Neural progenitor cell (in vitro differentiated cells): ENCODE measurements at regions not wholly inside any gene's neighbourhood (a gene's known extent, or its start where the extent isn't known, plus 50 kb on each side); places are given as distances from the start of the nearest gene placed in this dataset.

Source experiments
- EZH2 ChIP-seq: fragments of 200-600 bp; sonication (generic); IDR thresholded peaks from 2 replicates; pipeline ENCODE4 v1.6.1; 2017; ENCODE audit warnings: antibody characterized with exemption, mild to moderate bottlenecking, moderate library complexity
- EZH2phosphoT487 ChIP-seq: fragments of 200-600 bp; sonication (generic); IDR thresholded peaks from 2 replicates; pipeline ENCODE4 v1.6.1; 2017; ENCODE audit warnings: antibody characterized with exemption
- TF ChIP-seq, protein P1 (sequence below): fragments of 200-600 bp; sonication (generic); IDR thresholded peaks from 2 replicates; pipeline ENCODE4 v1.5.1; 2017; ENCODE audit warnings: antibody characterized with exemption, mild to moderate bottlenecking

DNA sequence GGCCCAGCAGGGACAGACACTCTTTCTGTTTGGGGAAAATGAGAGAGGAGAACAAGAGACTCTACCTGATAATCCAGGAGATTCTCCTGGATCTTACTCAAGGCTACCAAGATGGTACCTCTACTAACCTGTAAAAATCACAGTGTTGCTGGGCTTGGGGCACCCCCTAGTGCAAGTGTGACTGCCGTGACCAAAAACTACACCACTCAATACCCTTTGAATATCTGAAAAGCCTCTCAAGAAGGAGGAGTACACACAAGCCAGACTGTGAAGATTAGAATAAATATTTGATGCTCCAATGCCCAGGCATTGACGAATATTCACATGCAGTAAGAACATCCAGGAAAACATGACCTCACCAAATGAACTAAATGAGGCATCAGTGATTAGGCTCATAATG lies 965.4 kb downstream of the LRFN5 start:
- TF ChIP-seq, protein P1, sequence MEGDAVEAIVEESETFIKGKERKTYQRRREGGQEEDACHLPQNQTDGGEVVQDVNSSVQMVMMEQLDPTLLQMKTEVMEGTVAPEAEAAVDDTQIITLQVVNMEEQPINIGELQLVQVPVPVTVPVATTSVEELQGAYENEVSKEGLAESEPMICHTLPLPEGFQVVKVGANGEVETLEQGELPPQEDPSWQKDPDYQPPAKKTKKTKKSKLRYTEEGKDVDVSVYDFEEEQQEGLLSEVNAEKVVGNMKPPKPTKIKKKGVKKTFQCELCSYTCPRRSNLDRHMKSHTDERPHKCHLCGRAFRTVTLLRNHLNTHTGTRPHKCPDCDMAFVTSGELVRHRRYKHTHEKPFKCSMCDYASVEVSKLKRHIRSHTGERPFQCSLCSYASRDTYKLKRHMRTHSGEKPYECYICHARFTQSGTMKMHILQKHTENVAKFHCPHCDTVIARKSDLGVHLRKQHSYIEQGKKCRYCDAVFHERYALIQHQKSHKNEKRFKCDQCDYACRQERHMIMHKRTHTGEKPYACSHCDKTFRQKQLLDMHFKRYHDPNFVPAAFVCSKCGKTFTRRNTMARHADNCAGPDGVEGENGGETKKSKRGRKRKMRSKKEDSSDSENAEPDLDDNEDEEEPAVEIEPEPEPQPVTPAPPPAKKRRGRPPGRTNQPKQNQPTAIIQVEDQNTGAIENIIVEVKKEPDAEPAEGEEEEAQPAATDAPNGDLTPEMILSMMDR: no peak
- TF ChIP-seq EZH2: no peak
- TF ChIP-seq EZH2phosphoT487: no peak
